Hepatocyte (in vitro differentiated cells): ENCODE measurements at regions not wholly inside any gene's neighbourhood (a gene's known extent, or its start where the extent isn't known, plus 50 kb on each side); places are given as distances from the start of the nearest gene placed in this dataset.

Experiments used
- DNase-seq: peaks from one replicate; pipeline ENCODE4 v3.0.0-alpha.2; 2016; ENCODE audit warnings: low spot score
- H2AFZ ChIP-seq: fragments of 200-600 bp; sonication (generic); 2 replicates; pipeline ENCODE4 v1.6.0; 2016; ENCODE audit warnings: antibody characterized with exemption, mild to moderate bottlenecking
- H3K27ac ChIP-seq: fragments of 200-600 bp; sonication (generic); 2 replicates; pipeline ENCODE4 v1.5.1; 2016; ENCODE audit warnings: mild to moderate bottlenecking
- H3K27me3 ChIP-seq: fragments of 200-600 bp; sonication (generic); 2 replicates; pipeline ENCODE4 v1.6.1; 2016
- H3K36me3 ChIP-seq: fragments of 200-600 bp; sonication (generic); replicated peaks from 2 replicates; pipeline ENCODE4 v1.5.1; 2016; ENCODE audit warnings: low read depth; ENCODE audit not compliant: insufficient read depth
- H3K4me1 ChIP-seq: fragments of 200-600 bp; sonication (generic); 2 replicates; pipeline ENCODE4 v1.5.1; 2016; ENCODE audit warnings: mild to moderate bottlenecking, moderate library complexity; ENCODE audit not compliant: insufficient read depth
- H3K4me2 ChIP-seq: fragments of 200-600 bp; sonication (generic); 2 replicates; pipeline ENCODE4 v1.6.0; 2016
- H3K4me3 ChIP-seq: fragments of 200-600 bp; sonication (generic); 2 replicates; pipeline ENCODE4 v1.5.1; 2016; ENCODE audit warnings: mild to moderate bottlenecking
- H3K79me2 ChIP-seq: fragments of 200-600 bp; sonication (generic); 2 replicates; pipeline ENCODE4 v1.6.0; 2017; ENCODE audit warnings: mild to moderate bottlenecking
- H3K9me2 ChIP-seq: fragments of 200-600 bp; sonication (generic); replicated peaks from 2 replicates; pipeline ENCODE4 v1.6.0; 2017; ENCODE audit warnings: mild to moderate bottlenecking; ENCODE audit not compliant: insufficient read depth
- H3K9me3 ChIP-seq: fragments of 200-600 bp; sonication (generic); 2 replicates; pipeline ENCODE4 v1.5.1; 2016; ENCODE audit warnings: low read depth, mild to moderate bottlenecking
- H4K20me1 ChIP-seq: fragments of 200-600 bp; sonication (generic); 2 replicates; pipeline ENCODE4 v1.6.0; 2016; ENCODE audit warnings: mild to moderate bottlenecking; ENCODE audit not compliant: insufficient read depth, poor library complexity, severe bottlenecking
- CTCF ChIP-seq: fragments of 200-600 bp; sonication (generic); IDR thresholded peaks from 2 replicates; pipeline ENCODE4 v1.5.1; 2016; ENCODE audit warnings: antibody characterized with exemption, mild to moderate bottlenecking; ENCODE audit not compliant: poor library complexity
- EZH2 ChIP-seq: fragments of 200-600 bp; sonication (generic); IDR thresholded peaks from 2 replicates; pipeline ENCODE4 v1.6.1; 2016; ENCODE audit warnings: antibody characterized with exemption, mild to moderate bottlenecking, borderline replicate concordance
- EZH2phosphoT487 ChIP-seq: fragments of 200-600 bp; sonication (generic); IDR thresholded peaks from one replicate; pipeline ENCODE4 v1.6.1; 2018; ENCODE audit warnings: antibody characterized with exemption, mild to moderate bottlenecking, low read depth, moderate library complexity; ENCODE audit not compliant: unreplicated experiment, severe bottlenecking
- WGBS: methylation state at CpG from one replicate; pipeline ENCODE4 v1.1.6; 2016; ENCODE audit warnings: low lambda C conversion rate; ENCODE audit errors: missing lambda C conversion rate; 5-methylcytosine and 5-hydroxymethylcytosine counted together

- Histone ChIP-seq H3K27ac (no peak overlapping the region), H3K36me3 (no peaks in the 10 kb centered on the region), H2AFZ (no peak overlapping the region), H3K9me2 (no peaks in the 10 kb centered on the region), H3K4me2 (no peak overlapping the region), H4K20me1 (no peaks in the 10 kb centered on the region), H3K9me3 (no peaks in the 10 kb centered on the region), H3K4me3 (no peak overlapping the region), H3K79me2 (no peaks in the 10 kb centered on the region), H3K4me1 (no peaks in the 10 kb centered on the region), H3K27me3 (no peaks in the 10 kb centered on the region)
- no peak for TF ChIP-seq CTCF
- no peak for TF ChIP-seq EZH2
- TF ChIP-seq EZH2phosphoT487 = no peak
- no peak for DNase-seq
- WGBS = 80% methylated on average over 5 of the region's 5 CpGs
These were observed 187.6 kb upstream of the MAST4 start for GRCh38 chr5:66408576-66408975.

- Histone ChIP-seq H3K9me3 (no peaks in the 10 kb centered on the region), H3K4me2 (no peak overlapping the region), H3K9me2 (no peaks in the 10 kb centered on the region), H3K27ac (no peak overlapping the region), H3K36me3 (no peaks in the 10 kb centered on the region), H3K27me3 (no peaks in the 10 kb centered on the region), H3K4me1 (no peaks in the 10 kb centered on the region), H3K79me2 (no peaks in the 10 kb centered on the region), H2AFZ (no peak overlapping the region), H3K4me3 (no peak overlapping the region), H4K20me1 (no peaks in the 10 kb centered on the region)
- DNase-seq = no peak
- WGBS = 79% methylated on average over 7 of the region's 7 CpGs
- TF ChIP-seq CTCF (no peak), EZH2phosphoT487 (no peak), EZH2 (no peak)
These were observed 186.1 kb upstream of the MAST4 start for GRCh38 chr5:66410122-66410521.

GRCh38 chr5:66411701-66412100 is 184.5 kb upstream of the MAST4 start:
- Histone ChIP-seq H2AFZ (no peak overlapping the region), H3K9me3 (no peaks in the 10 kb centered on the region), H3K4me2 (no peak overlapping the region), H3K79me2 (no peaks in the 10 kb centered on the region), H3K9me2 (no peaks in the 10 kb centered on the region), H4K20me1 (no peaks in the 10 kb centered on the region), H3K27ac (no peak overlapping the region), H3K4me1 (no peaks in the 10 kb centered on the region), H3K4me3 (no peak overlapping the region), H3K27me3 (no peaks in the 10 kb centered on the region), H3K36me3 (no peaks in the 10 kb centered on the region)
- WGBS = 75% methylated on average over 1 of the region's 1 CpG
- DNase-seq = no peak
- TF ChIP-seq CTCF (no peak), EZH2phosphoT487 (no peak), EZH2 (no peak)

- DNase-seq = no peak
- Histone ChIP-seq H3K9me2 (no peaks in the 10 kb centered on the region), H3K9me3 (no peaks in the 10 kb centered on the region), H4K20me1 (no peaks in the 10 kb centered on the region), H3K79me2 (no peaks in the 10 kb centered on the region), H3K4me1 (no peaks in the 10 kb centered on the region), H3K36me3 (no peaks in the 10 kb centered on the region), H2AFZ (no peak overlapping the region), H3K4me2 (no peak overlapping the region), H3K27ac (no peak overlapping the region), H3K27me3 (no peaks in the 10 kb centered on the region), H3K4me3 (no peak overlapping the region)
- 95% methylated on average over 1 of the region's 1 CpG for WGBS
- no peak for TF ChIP-seq EZH2phosphoT487
- no peak for TF ChIP-seq CTCF
- no peak for TF ChIP-seq EZH2
These were observed 182.3 kb upstream of the MAST4 start for GRCh38 chr5:66413931-66414330.
